HepG2 (cell line): ENCODE measurements at regions not wholly inside any gene's neighbourhood (a gene's known extent, or its start where the extent isn't known, plus 50 kb on each side); places are given as distances from the start of the nearest gene placed in this dataset.
"Not testable (repeated sequence)": the region's sequence is repeated elsewhere in the genome, so short reads cannot be mapped to it uniquely, and the experiment has no call there.

Source experiments
- ATAC-seq: fragments of 200-7000 bp; cut with Tn5 transposase; 3 replicates; pipeline ENCODE4 v1.9.1; 2020; ENCODE audit warnings: mild to moderate bottlenecking, moderate library complexity
- BruUV-seq: library from RNA; stranded (reverse); fragments of 400-500 nt; replicated peaks from 2 replicates; lab custom pipeline; 2021; lab: Mats Ljungman, UMichigan
- CTCF ChIA-PET: fragments of 300-600 bp; formaldehyde crosslinking; extraction: SDS; loops from one replicate; lab custom pipeline; 2021; ENCODE audit warnings: low total read pairs, inconsistent platforms, low intra/inter-chr PET ratio; lab: Yijun Ruan, JAX
- POLR2A ChIA-PET: fragments of 350-600 bp; sonication (Branson Sonifier 250); formaldehyde crosslinking; loops from one replicate; lab custom pipeline; 2020; ENCODE audit warnings: antibody characterized with exemption, inconsistent platforms; lab: Yijun Ruan, JAX
- DNase-seq: peaks from one replicate; pipeline ENCODE4 v3.0.0-alpha.2; 2015; ENCODE audit warnings: low spot score
- FAIRE-seq: peaks from 3 replicates; lab custom pipeline; 2011; peaks lifted over from hg19 to GRCh38; lab: Jason Lieb, UNC
- H2AFZ ChIP-seq: one replicate; pipeline ENCODE4 v1.6.1; 2011; ENCODE audit warnings: low read length, inconsistent platforms
- H3K27ac ChIP-seq: fragments of 300-600 bp; 3 replicates; pipeline ENCODE4 v1.8.0; 2011; ENCODE audit warnings: mixed run types, mild to moderate bottlenecking, mixed read lengths, low read length, inconsistent platforms; ENCODE audit not compliant: insufficient read depth; ENCODE audit errors: extremely low read length
- H3K27me3 ChIP-seq, 2 experiments: fragments of 200-600 bp in 1 of 2; 2 replicates in 1 of 2; 3 replicates in 1 of 2; pipeline versions ENCODE4 v1.6.0 to v1.8.0; 2011; ENCODE audit warnings: low read length in 2 of 2, mild to moderate bottlenecking in 2 of 2, moderate library complexity in 2 of 2, inconsistent platforms in 1 of 2; ENCODE audit not compliant: insufficient read depth in 2 of 2, control insufficient read depth in 1 of 2
- H3K36me3 ChIP-seq, 2 experiments: fragments of 200-600 bp in 1 of 2; replicated peaks in 1 of 2; 2 replicates in 1 of 2; 3 replicates in 1 of 2; pipeline versions ENCODE4 v1.5.1 to v1.8.0; 2011; ENCODE audit warnings: low read length in 2 of 2, inconsistent platforms in 1 of 2; ENCODE audit not compliant: insufficient read depth in 2 of 2, control insufficient read depth in 1 of 2
- H3K4me1 ChIP-seq: 2 replicates; pipeline ENCODE4 v1.5.1; 2012; ENCODE audit warnings: low read length, inconsistent platforms; ENCODE audit not compliant: insufficient read depth
- H3K4me2 ChIP-seq: 2 replicates; pipeline ENCODE4 v1.6.0; 2011; ENCODE audit warnings: low read depth, low read length, inconsistent platforms
- H3K4me3 ChIP-seq, 3 experiments: fragments of 200-600 bp in 1 of 3; sonication (generic), shearing (Covaris generic) in 1 of 3; replicated peaks in 1 of 3; 2 replicates each; pipeline ENCODE4 v1.5.1; 2011 to 2016; ENCODE audit warnings: low read length in 3 of 3, inconsistent platforms in 2 of 3, low read depth in 2 of 3, mild to moderate bottlenecking in 2 of 3, control low read depth in 1 of 3, mixed read lengths in 1 of 3; ENCODE audit not compliant: insufficient read depth in 1 of 3
- H3K79me2 ChIP-seq: one replicate; pipeline ENCODE4 v1.6.1; 2011; ENCODE audit warnings: low read length, inconsistent platforms; ENCODE audit not compliant: insufficient read depth
- H3K9ac ChIP-seq: 2 replicates; pipeline ENCODE4 v1.6.0; 2011; ENCODE audit warnings: mild to moderate bottlenecking, low read depth, low read length, inconsistent platforms; ENCODE audit not compliant: insufficient read depth
- H3K9me3 ChIP-seq: 2 replicates; pipeline ENCODE4 v1.5.1; 2012; ENCODE audit warnings: mild to moderate bottlenecking, low read length
- H4K20me1 ChIP-seq: 2 replicates; pipeline ENCODE4 v1.6.0; 2011; ENCODE audit warnings: inconsistent platforms, mild to moderate bottlenecking, low read length, moderate library complexity; ENCODE audit not compliant: insufficient read depth
- LCORL ChIP-seq, 2 experiments: fragments of 450-650 bp in 1 of 2; sonication (generic) in 1 of 2; formaldehyde crosslinking in 1 of 2; IDR thresholded peaks; 2 replicates each; pipeline versions ENCODE4 v1.5.0 to v1.6.1; 2017 to 2020; ENCODE audit warnings: antibody characterized with exemption in 1 of 2, missing genetic modification reagents in 1 of 2
- NR3C1 ChIP-seq: sonication (generic); formaldehyde crosslinking; IDR thresholded peaks from 2 replicates; pipeline ENCODE4 v1.4.0; 2020; ENCODE audit warnings: missing genetic modification reagents
- SOX5 ChIP-seq: IDR thresholded peaks from 2 replicates; pipeline ENCODE4 v1.6.1; 2016; ENCODE audit warnings: borderline replicate concordance
- U2AF2 ChIP-seq: fragments of 200-400 bp; formaldehyde crosslinking; IDR thresholded peaks from 2 replicates; pipeline ENCODE4 v1.6.1; 2017; ENCODE audit warnings: low read depth, mild to moderate bottlenecking, low read length
- WGBS: methylation state at CpG from one replicate; pipeline ENCODE4 v1.1.6; 2017; ENCODE audit warnings: low lambda C conversion rate; 5-methylcytosine and 5-hydroxymethylcytosine counted together
- in situ Hi-C: cut with HindIII; loops from 2 replicates; pipeline ENCODE4 v1.10.0; 2017; ENCODE audit warnings: low pct_unique_long_range_greater_than_20kb; ENCODE audit not compliant: extremely low pct_ligation_motif_present
- intact Hi-C: fragments of 100-400 bp; cut with micrococcal nuclease; formaldehyde crosslinking; loops from one replicate; pipeline ENCODE4 v1.10.0; 2022; ENCODE audit not compliant: unreplicated experiment
- TF ChIP-seq, protein P1 (sequence below): sonication (generic); formaldehyde crosslinking; IDR thresholded peaks from 2 replicates; pipeline ENCODE4 v1.9.0; 2021; ENCODE audit warnings: missing genetic modification reagents, mild to moderate bottlenecking, borderline replicate concordance
- TF ChIP-seq, protein P2 (sequence below): sonication (generic); formaldehyde crosslinking; IDR thresholded peaks from 2 replicates; pipeline ENCODE4 v1.4.0; 2020; ENCODE audit warnings: mild to moderate bottlenecking, missing genetic modification reagents, borderline replicate concordance

- Histone ChIP-seq H3K36me3 (no peaks in the 10 kb centered on the region), H3K4me2 (no peak overlapping the region), H2AFZ (no peak overlapping the region), H3K9ac (no peak overlapping the region), H3K9me3 (no peaks in the 10 kb centered on the region), H3K4me1 (peaks cover 16% of the 10 kb centered on the region; the same call in 1 of the 2 replicates), H3K4me3 (no peak overlapping the region), H3K27ac (no peak overlapping the region), H3K27me3 (no peaks in the 10 kb centered on the region), H3K79me2 (no peaks in the 10 kb centered on the region), H4K20me1 (no peaks in the 10 kb centered on the region)
- ATAC-seq = no peak
- intact Hi-C loops (no loop called here), in situ Hi-C loops (no loop called here)
- ChIA-PET CTCF (no interaction called here), POLR2A (no interaction called here)
- DNase-seq = no peak
- TF ChIP-seq, protein P1, sequence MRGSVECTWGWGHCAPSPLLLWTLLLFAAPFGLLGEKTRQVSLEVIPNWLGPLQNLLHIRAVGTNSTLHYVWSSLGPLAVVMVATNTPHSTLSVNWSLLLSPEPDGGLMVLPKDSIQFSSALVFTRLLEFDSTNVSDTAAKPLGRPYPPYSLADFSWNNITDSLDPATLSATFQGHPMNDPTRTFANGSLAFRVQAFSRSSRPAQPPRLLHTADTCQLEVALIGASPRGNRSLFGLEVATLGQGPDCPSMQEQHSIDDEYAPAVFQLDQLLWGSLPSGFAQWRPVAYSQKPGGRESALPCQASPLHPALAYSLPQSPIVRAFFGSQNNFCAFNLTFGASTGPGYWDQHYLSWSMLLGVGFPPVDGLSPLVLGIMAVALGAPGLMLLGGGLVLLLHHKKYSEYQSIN (CRISPR knock-in tag) = no peak
- TF ChIP-seq U2AF2 (no peak), NR3C1 (CRISPR knock-in tag) (no peak), LCORL (IDR thresholded peaks at IDR 0.05) (peak; percentile 84; the same call in 1 of the 2 replicates), LCORL (CRISPR knock-in tag; IDR thresholded peaks at IDR 0.05) (no peak), SOX5 (no peak)
- TF ChIP-seq, protein P2, sequence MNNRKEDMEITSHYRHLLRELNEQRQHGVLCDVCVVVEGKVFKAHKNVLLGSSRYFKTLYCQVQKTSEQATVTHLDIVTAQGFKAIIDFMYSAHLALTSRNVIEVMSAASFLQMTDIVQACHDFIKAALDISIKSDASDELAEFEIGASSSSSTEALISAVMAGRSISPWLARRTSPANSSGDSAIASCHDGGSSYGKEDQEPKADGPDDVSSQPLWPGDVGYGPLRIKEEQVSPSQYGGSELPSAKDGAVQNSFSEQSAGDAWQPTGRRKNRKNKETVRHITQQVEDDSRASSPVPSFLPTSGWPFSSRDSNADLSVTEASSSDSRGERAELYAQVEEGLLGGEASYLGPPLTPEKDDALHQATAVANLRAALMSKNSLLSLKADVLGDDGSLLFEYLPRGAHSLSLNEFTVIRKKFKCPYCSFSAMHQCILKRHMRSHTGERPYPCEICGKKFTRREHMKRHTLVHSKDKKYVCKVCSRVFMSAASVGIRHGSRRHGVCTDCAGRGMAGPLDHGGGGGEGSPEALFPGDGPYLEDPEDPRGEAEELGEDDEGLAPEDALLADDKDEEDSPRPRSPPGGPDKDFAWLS = no peak
- 73% methylated on average over 7 of the region's 7 CpGs for WGBS
- no peak for FAIRE-seq
- BruUV-seq = no TSS peak
These were observed 181.2 kb upstream of the COX10 start for GRCh38 chr17:13888056-13888609.

DNA sequence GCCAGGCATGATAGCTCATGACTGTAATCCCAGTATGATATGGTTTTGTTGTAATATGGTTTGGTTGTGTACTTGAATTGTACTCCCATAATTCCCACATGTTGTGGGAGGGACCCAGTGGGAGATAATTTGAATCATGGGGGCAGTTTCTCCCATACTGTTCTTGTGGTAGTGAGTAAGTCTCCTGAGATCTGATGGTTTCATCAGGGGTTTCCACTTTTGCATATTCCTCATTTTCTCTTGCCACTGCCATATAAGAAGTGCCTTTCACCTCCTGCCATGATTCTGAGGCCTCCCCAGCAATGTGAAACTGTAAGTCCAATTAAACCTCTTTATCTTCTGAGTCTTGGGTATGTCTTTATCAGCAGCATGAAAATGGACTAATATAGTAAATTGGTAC is 160.3 kb upstream of the COX10 start:
- H3K79me2 ChIP-seq, H3K36me3 ChIP-seq, H3K4me2 ChIP-seq, BruUV-seq, ATAC-seq, DNase-seq, H3K9ac ChIP-seq, intact Hi-C loops, CTCF ChIA-PET, H2AFZ ChIP-seq, in situ Hi-C loops, H4K20me1 ChIP-seq, FAIRE-seq, H3K9me3 ChIP-seq, H3K4me1 ChIP-seq, H3K27ac ChIP-seq, H3K27me3 ChIP-seq, POLR2A ChIA-PET, H3K4me3 ChIP-seq: not testable (repeated sequence)
